Effector memory CD4-positive, alpha-beta T cell (primary cell): ENCODE measurements at regions not wholly inside any gene's neighbourhood (a gene's known extent, or its start where the extent isn't known, plus 50 kb on each side); places are given as distances from the start of the nearest gene placed in this dataset.

ENCODE experiments used
- DNase-seq, 3 donors: peaks; one replicate each; pipeline ENCODE4 v3.0.0-alpha.2; 2020
- H3K27ac ChIP-seq: 2 replicates; pipeline ENCODE4 v1.7.0; 2013; ENCODE audit warnings: mild to moderate bottlenecking, low read length, moderate library complexity; ENCODE audit not compliant: insufficient read depth, poor library complexity, severe bottlenecking
- H3K27me3 ChIP-seq: replicated peaks from 2 replicates; pipeline ENCODE4 v1.7.0; 2013; ENCODE audit warnings: mild to moderate bottlenecking, low read length; ENCODE audit not compliant: insufficient read depth, control insufficient read depth, poor library complexity, severe bottlenecking
- H3K36me3 ChIP-seq: 2 replicates; pipeline ENCODE4 v1.7.0; 2013; ENCODE audit warnings: mild to moderate bottlenecking, low read length, moderate library complexity; ENCODE audit not compliant: control insufficient read depth, insufficient read depth
- H3K4me1 ChIP-seq: 2 replicates; pipeline ENCODE4 v1.7.0; 2013; ENCODE audit warnings: low read length, mild to moderate bottlenecking; ENCODE audit not compliant: control insufficient read depth, insufficient read depth, poor library complexity, severe bottlenecking
- H3K4me3 ChIP-seq: 2 replicates; pipeline ENCODE4 v1.7.0; 2013; ENCODE audit warnings: low read length, low read depth, mild to moderate bottlenecking; ENCODE audit not compliant: insufficient read depth, poor library complexity, severe bottlenecking
- H3K9me3 ChIP-seq: 2 replicates; pipeline ENCODE4 v1.7.0; 2013; ENCODE audit warnings: mild to moderate bottlenecking, low read length, moderate library complexity; ENCODE audit not compliant: control insufficient read depth

GRCh38 chr15:62745621-62746225 is 296.8 kb upstream of the TPM1 start:
- Histone ChIP-seq H3K27me3 (no peaks in the 10 kb centered on the region), H3K27ac (no peak overlapping the region), H3K36me3 (no peaks in the 10 kb centered on the region), H3K9me3 (no peaks in the 10 kb centered on the region), H3K4me3 (no peak overlapping the region), H3K4me1 (no peaks in the 10 kb centered on the region)
- DNase-seq: no peak

DNA sequence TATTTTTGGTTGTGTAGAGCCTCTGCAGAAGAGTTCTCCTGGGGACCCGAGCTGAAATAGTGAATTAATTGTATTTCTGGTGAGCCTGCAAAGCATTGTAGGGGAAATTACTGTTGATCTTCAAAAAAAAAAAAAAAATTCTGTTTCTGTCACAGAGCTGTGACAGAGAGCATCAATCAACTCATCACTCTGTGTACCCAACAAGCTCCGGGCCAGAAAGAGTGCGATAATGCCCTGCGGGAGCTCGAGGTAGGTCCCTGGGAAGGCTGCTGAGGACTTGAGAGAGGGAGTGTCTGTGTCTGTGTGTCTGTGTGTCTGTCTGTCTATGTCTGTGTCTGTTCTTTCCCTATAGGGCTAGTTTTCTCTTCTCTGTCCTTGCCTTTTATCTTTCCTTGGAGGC is 294.4 kb upstream of the TPM1 start:
- Histone ChIP-seq H3K4me3 (no peak overlapping the region), H3K4me1 (no peaks in the 10 kb centered on the region), H3K27me3 (no peaks in the 10 kb centered on the region), H3K36me3 (no peaks in the 10 kb centered on the region), H3K9me3 (no peaks in the 10 kb centered on the region), H3K27ac (no peak overlapping the region)
- no peak for DNase-seq

DNA sequence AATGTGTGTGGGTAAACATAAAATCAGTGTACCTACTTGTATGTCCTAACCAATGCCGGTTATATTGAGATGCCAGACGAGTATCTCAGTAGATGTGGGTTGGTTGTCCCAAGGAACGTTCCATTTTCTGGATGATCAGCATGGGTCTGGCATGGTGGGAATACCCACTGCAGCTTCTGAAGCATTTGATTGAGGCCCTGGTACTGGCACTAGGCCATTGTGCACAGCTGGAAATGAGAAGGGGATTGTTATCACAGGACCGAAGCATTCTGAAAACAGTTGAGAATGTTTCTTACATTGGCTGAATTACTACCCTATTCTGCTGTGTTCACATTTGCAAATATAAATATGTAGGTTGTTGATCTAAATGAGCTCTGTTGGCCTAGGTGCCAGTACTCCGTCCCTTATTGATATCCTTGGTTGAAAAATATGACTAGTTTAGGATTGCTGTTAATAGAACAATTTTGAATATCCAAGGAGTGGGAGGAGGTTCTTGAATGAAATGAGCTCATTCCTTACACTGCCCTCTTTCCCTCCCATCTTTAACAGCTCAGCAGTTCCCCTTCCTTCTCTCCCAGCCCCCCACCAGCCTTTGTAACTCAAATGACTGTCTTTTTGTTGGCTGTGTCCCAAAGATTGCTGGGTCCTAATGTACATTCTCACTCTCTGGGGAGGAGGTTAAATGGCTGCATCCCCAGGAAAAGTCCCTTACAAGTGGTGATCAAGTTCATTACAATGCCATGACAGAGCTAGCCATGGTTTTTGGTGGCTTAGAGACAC is 293.3 kb upstream of the TPM1 start:
- H3K9me3 ChIP-seq: no peaks in the 10 kb centered on the region
- no peaks in the 10 kb centered on the region for H3K4me1 ChIP-seq
- DNase-seq: no peak
- no peaks in the 10 kb centered on the region for H3K27me3 ChIP-seq
- no peak overlapping the region for H3K4me3 ChIP-seq
- no peak overlapping the region for H3K27ac ChIP-seq
- no peaks in the 10 kb centered on the region for H3K36me3 ChIP-seq

GRCh38 chr15:62750471-62750870 is 292.1 kb upstream of the TPM1 start:
- no peak overlapping the region for H3K27ac ChIP-seq
- no peaks in the 10 kb centered on the region for H3K36me3 ChIP-seq
- no peaks in the 10 kb centered on the region for H3K4me1 ChIP-seq
- H3K27me3 ChIP-seq: no peaks in the 10 kb centered on the region
- no peak overlapping the region for H3K4me3 ChIP-seq
- H3K9me3 ChIP-seq: no peaks in the 10 kb centered on the region
- DNase-seq: no peak

- H3K9me3 ChIP-seq: no peaks in the 10 kb centered on the region
- no peak overlapping the region for H3K27ac ChIP-seq
- no peaks in the 10 kb centered on the region for H3K36me3 ChIP-seq
- no peaks in the 10 kb centered on the region for H3K27me3 ChIP-seq
- H3K4me1 ChIP-seq: no peaks in the 10 kb centered on the region
- DNase-seq: no peak
- no peak overlapping the region for H3K4me3 ChIP-seq
Observed at GRCh38 chr15:62752657-62753517, 289.7 kb upstream of the TPM1 start.

GRCh38 chr15:62753518-62754221 is 288.9 kb upstream of the TPM1 start:
- no peak for DNase-seq
- H3K4me3 ChIP-seq: no peak overlapping the region
- no peaks in the 10 kb centered on the region for H3K9me3 ChIP-seq
- no peaks in the 10 kb centered on the region for H3K4me1 ChIP-seq
- no peaks in the 10 kb centered on the region for H3K36me3 ChIP-seq
- H3K27me3 ChIP-seq: no peaks in the 10 kb centered on the region
- H3K27ac ChIP-seq: no peak overlapping the region

GRCh38 chr15:62756326-62756994 is 286.1 kb upstream of the TPM1 start:
- Histone ChIP-seq H3K4me3 (no peak overlapping the region), H3K9me3 (no peaks in the 10 kb centered on the region), H3K27ac (no peak overlapping the region), H3K4me1 (no peaks in the 10 kb centered on the region), H3K27me3 (no peaks in the 10 kb centered on the region), H3K36me3 (no peaks in the 10 kb centered on the region)
- no peak for DNase-seq

DNA sequence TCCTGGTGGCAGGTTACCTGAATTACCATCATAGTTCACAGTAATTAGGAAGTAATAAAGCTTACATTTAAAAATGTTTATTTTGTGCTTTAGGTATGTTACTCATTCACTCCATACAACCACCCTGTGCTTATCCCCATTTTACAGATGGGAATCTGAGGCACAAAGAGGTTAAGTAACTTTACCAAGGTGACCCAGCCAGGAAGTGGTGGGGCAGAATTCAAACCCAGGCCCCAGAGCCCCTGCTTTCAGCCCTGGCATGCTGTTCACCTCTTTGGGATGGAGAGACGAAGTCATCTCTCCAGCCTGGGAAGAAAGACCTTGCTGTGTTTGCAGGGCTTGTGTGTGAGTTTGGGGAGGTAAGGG is 285.6 kb upstream of the TPM1 start:
- H3K27me3 ChIP-seq: no peaks in the 10 kb centered on the region
- no peaks in the 10 kb centered on the region for H3K9me3 ChIP-seq
- no peak overlapping the region for H3K4me3 ChIP-seq
- no peak for DNase-seq
- no peaks in the 10 kb centered on the region for H3K4me1 ChIP-seq
- no peaks in the 10 kb centered on the region for H3K36me3 ChIP-seq
- H3K27ac ChIP-seq: no peak overlapping the region

DNA sequence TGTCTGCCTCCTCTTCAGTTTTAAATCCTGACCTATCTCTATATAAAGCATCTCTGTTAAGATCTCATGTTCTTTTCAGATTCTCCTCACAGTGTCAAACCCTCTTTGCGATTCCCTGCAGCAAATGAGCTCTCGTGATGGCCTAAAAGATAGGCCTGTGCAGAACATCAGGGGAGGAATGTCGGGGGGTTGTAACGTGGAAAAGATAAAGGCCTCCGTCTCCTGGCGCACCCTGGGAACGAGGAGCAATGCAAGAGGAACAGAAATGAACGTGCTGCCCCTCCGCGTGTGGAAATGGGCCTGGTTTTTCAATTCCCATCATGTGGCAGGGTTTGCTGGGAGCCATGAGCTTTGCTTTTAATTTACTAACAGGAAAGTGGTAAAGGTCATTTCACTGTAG is 285.0 kb upstream of the TPM1 start:
- H3K27ac ChIP-seq: no peak overlapping the region
- DNase-seq: no peak
- H3K27me3 ChIP-seq: no peaks in the 10 kb centered on the region
- no peaks in the 10 kb centered on the region for H3K9me3 ChIP-seq
- no peaks in the 10 kb centered on the region for H3K4me1 ChIP-seq
- no peak overlapping the region for H3K4me3 ChIP-seq
- H3K36me3 ChIP-seq: no peaks in the 10 kb centered on the region
